ENCODE measurements at regions not wholly inside any gene's neighbourhood (a gene's known extent, or its start where the extent isn't known, plus 50 kb on each side); places are given as distances from the start of the nearest gene placed in this dataset.

- DNase-seq (ENCODE audit: low spot score), result no peak
Measured at GRCh38 chr11:110782616-110783015, 70.4 kb upstream of the ARHGAP20 start.

GRCh38 chr11:110779108-110779507 is 66.9 kb upstream of the ARHGAP20 start:
- no peak for DNase-seq (ENCODE audit: low spot score)

- DNase-seq (ENCODE audit: low spot score), result no peak
Measured at GRCh38 chr11:110778343-110778742, 66.1 kb upstream of the ARHGAP20 start.

- no peak for DNase-seq (ENCODE audit: low spot score)
Measured at GRCh38 chr11:110777775-110778174, 65.5 kb upstream of the ARHGAP20 start.

GRCh38 chr11:110776081-110776480 is 63.8 kb upstream of the ARHGAP20 start:
- DNase-seq (ENCODE audit: low spot score), result no peak

- DNase-seq (ENCODE audit: low spot score), result no peak
Measured at GRCh38 chr11:110774138-110775014, 62.1 kb upstream of the ARHGAP20 start.

GRCh38 chr11:110773442-110773841 is 61.2 kb upstream of the ARHGAP20 start:
- no peak for DNase-seq (ENCODE audit: low spot score)

GRCh38 chr11:110772863-110773262 is 60.6 kb upstream of the ARHGAP20 start:
- DNase-seq (ENCODE audit: low spot score), result no peak

GRCh38 chr11:110766316-110766715 is 54.1 kb upstream of the ARHGAP20 start:
- DNase-seq (ENCODE audit: low spot score), result no peak

- no peak for DNase-seq (ENCODE audit: low spot score)
Measured at GRCh38 chr11:110764485-110764884, 52.2 kb upstream of the ARHGAP20 start.

- no peak for DNase-seq (ENCODE audit: low spot score)
Measured at GRCh38 chr11:110763249-110764011, 51.2 kb upstream of the ARHGAP20 start.

GRCh38 chr11:110762590-110762989 is 50.4 kb upstream of the ARHGAP20 start:
- DNase-seq (ENCODE audit: low spot score), result no peak

Measured in HuH-7 (cell line).